ENCODE measurements at regions not wholly inside any gene's neighbourhood (a gene's known extent, or its start where the extent isn't known, plus 50 kb on each side); places are given as distances from the start of the nearest gene placed in this dataset.

DNA sequence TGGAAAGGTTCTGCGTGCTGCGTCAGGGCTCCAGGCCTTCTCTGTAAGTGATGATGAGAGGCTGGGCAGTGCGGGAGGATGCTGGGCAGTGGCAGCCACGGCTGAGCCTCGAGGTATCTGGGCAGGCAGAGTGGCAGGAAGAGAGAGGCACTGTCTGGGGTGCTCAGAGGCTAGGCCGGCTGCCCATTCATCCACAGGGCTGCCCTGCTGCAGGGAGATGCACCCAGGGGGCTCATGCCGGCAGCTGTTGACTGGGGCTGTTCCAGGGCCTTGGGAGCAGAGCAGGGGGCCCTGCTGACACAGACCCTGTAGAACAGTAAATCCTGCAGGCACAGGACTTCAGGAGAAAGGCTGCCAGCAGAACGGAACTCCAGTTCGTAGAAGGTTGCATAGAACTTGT, 88.8 kb downstream of the BOD1 start:
- Histone ChIP-seq H3K9me3 (ENCODE audit: control insufficient read depth, low read length) (no peaks in the 10 kb centered on the region), H3K9ac (ENCODE audit: extremely low read depth, low read length, poor library complexity, severe bottlenecking) (no peak overlapping the region)
- no peak overlapping the region for H3K4me3 Mint-ChIP-seq

DNA sequence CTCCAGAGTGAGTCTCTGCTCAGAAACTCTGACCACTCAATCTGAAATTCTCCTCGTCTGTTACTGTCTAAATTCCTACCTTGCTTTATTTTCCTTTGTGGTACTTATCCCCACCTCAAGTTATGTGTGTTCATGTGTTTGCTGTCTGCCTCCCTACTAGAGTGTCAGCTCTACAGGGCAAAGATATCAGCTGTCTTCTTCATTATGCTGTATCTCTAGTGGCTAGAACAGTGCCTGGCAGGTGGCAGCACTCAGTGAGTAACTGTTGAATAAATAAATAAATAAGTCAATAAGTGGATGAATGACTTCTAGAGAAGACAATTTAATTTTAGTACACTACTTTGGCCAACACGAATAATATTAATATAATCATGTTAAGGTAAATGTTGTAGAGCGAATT, 92.3 kb downstream of the BOD1 start:
- Mint-ChIP-seq H3K27me3 (ENCODE audit: insufficient read depth) (no peaks in the 10 kb centered on the region), H3K9me3 (peaks cover 5% of the 10 kb centered on the region), H3K4me3 (no peak overlapping the region), H3K36me3 (ENCODE audit: low read depth) (no peaks in the 10 kb centered on the region), H3K4me1 (no peaks in the 10 kb centered on the region), H3K27ac (no peak overlapping the region)
- Histone ChIP-seq H3K9me3 (ENCODE audit: control insufficient read depth, low read length) (no peaks in the 10 kb centered on the region), H3K4me1 (ENCODE audit: control insufficient read depth, insufficient read depth, low read length) (no peaks in the 10 kb centered on the region), H3K9ac (ENCODE audit: extremely low read depth, low read length, poor library complexity, severe bottlenecking) (no peak overlapping the region), H3K4me3 (ENCODE audit: low read length) (no peak overlapping the region), H3K27me3 (ENCODE audit: control insufficient read depth, insufficient read depth, low read length, poor library complexity, severe bottlenecking) (no peaks in the 10 kb centered on the region), H3K27ac (ENCODE audit: low read depth, low read length) (no peak overlapping the region), H3K36me3 (ENCODE audit: control insufficient read depth, insufficient read depth, low read length) (no peaks in the 10 kb centered on the region)
- 91% methylated on average over 3 of the region's 3 CpGs; no CpG with 5 or more reads in 1 of the 2 experiments for WGBS, 2 experiments (ENCODE audit: insufficient coverage in 1 of 2, insufficient read length in 1 of 2)
- DNase-seq, result no peak
- TF ChIP-seq, protein P1, sequence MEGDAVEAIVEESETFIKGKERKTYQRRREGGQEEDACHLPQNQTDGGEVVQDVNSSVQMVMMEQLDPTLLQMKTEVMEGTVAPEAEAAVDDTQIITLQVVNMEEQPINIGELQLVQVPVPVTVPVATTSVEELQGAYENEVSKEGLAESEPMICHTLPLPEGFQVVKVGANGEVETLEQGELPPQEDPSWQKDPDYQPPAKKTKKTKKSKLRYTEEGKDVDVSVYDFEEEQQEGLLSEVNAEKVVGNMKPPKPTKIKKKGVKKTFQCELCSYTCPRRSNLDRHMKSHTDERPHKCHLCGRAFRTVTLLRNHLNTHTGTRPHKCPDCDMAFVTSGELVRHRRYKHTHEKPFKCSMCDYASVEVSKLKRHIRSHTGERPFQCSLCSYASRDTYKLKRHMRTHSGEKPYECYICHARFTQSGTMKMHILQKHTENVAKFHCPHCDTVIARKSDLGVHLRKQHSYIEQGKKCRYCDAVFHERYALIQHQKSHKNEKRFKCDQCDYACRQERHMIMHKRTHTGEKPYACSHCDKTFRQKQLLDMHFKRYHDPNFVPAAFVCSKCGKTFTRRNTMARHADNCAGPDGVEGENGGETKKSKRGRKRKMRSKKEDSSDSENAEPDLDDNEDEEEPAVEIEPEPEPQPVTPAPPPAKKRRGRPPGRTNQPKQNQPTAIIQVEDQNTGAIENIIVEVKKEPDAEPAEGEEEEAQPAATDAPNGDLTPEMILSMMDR (conservative IDR thresholded peaks at IDR 0.05), result no peak

More for the DNA sequence above, 88.8 kb downstream of the BOD1 start:
- H3K27ac Mint-ChIP-seq, result no peak overlapping the region
- Histone ChIP-seq H3K27ac (ENCODE audit: low read depth, low read length) (no peak overlapping the region), H3K4me1 (ENCODE audit: control insufficient read depth, insufficient read depth, low read length) (no peaks in the 10 kb centered on the region), H3K4me3 (ENCODE audit: low read length) (no peak overlapping the region), H3K36me3 (ENCODE audit: control insufficient read depth, insufficient read depth, low read length) (no peaks in the 10 kb centered on the region), H3K27me3 (ENCODE audit: control insufficient read depth, insufficient read depth, low read length, poor library complexity, severe bottlenecking) (no peaks in the 10 kb centered on the region)
- no peaks in the 10 kb centered on the region for H3K27me3 Mint-ChIP-seq (ENCODE audit: insufficient read depth)
- DNase-seq, result no peak
- H3K9me3 Mint-ChIP-seq, result no peaks in the 10 kb centered on the region
- TF ChIP-seq, protein P1 (conservative IDR thresholded peaks at IDR 0.05), result no peak
- H3K4me1 Mint-ChIP-seq, result no peaks in the 10 kb centered on the region
- 89% methylated on average over 7 to 9 of the region's 9 CpGs for WGBS, 2 experiments (ENCODE audit: insufficient coverage in 1 of 2, insufficient read length in 1 of 2)
- no peaks in the 10 kb centered on the region for H3K36me3 Mint-ChIP-seq (ENCODE audit: low read depth)

DNA sequence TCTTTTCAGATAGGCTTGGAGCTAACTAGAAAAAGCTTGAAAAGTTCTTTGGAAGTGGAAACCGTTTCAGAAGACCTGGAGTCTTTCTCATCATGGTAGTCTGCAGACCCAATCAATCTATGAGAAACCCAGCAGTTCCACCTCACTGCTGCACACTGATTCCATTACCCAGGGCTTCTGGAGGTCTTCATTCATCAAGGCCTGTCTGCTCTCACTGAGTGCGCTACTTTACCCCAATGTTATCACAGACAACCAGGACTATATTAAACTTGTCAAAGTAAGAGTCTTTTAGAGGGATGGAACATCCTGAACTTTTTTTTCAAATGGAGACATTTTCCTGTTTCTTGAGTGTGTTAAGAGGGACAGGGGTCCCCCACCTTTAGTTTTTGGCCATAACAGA, 93.1 kb downstream of the BOD1 start:
- Mint-ChIP-seq H3K27me3 (ENCODE audit: insufficient read depth) (peaks cover 3% of the 10 kb centered on the region), H3K36me3 (ENCODE audit: low read depth) (no peaks in the 10 kb centered on the region), H3K9me3 (peaks cover 5% of the 10 kb centered on the region), H3K4me3 (no peak overlapping the region), H3K4me1 (no peaks in the 10 kb centered on the region), H3K27ac (no peak overlapping the region)
- Histone ChIP-seq H3K27ac (ENCODE audit: low read depth, low read length) (no peak overlapping the region), H3K4me1 (ENCODE audit: control insufficient read depth, insufficient read depth, low read length) (no peaks in the 10 kb centered on the region), H3K27me3 (ENCODE audit: control insufficient read depth, insufficient read depth, low read length, poor library complexity, severe bottlenecking) (no peaks in the 10 kb centered on the region), H3K4me3 (ENCODE audit: low read length) (no peak overlapping the region), H3K9ac (ENCODE audit: extremely low read depth, low read length, poor library complexity, severe bottlenecking) (no peak overlapping the region), H3K9me3 (ENCODE audit: control insufficient read depth, low read length) (no peaks in the 10 kb centered on the region), H3K36me3 (ENCODE audit: control insufficient read depth, insufficient read depth, low read length) (no peaks in the 10 kb centered on the region)
- TF ChIP-seq, protein P1 (conservative IDR thresholded peaks at IDR 0.05), result no peak
- no peak for DNase-seq
- 93 to 94% methylated on average over 2 of the region's 2 CpGs for WGBS, 2 experiments (ENCODE audit: insufficient coverage in 1 of 2, insufficient read length in 1 of 2)
